Stimulated activated naive CD8-positive, alpha-beta T cell treated with anti-CD3 and anti-CD28 coated beads, Interleukin-15, Interleukin-2, amounts not matched to agents 100 U/mL and 50 U/mL, for 24 hours (primary cell): ENCODE measurements at regions not wholly inside any gene's neighbourhood (a gene's known extent, or its start where the extent isn't known, plus 50 kb on each side); places are given as distances from the start of the nearest gene placed in this dataset.
A peak's percentile ranks its signal among the peaks of the same experiment; 100 is the strongest.

Experiments
- ATAC-seq: fragments of 150-1000 bp; cut with Tn5 transposase; one replicate; pipeline ENCODE4 v1.10.0; 2021
- DNase-seq: peaks from one replicate; pipeline ENCODE4 v3.0.0; 2021

DNA sequence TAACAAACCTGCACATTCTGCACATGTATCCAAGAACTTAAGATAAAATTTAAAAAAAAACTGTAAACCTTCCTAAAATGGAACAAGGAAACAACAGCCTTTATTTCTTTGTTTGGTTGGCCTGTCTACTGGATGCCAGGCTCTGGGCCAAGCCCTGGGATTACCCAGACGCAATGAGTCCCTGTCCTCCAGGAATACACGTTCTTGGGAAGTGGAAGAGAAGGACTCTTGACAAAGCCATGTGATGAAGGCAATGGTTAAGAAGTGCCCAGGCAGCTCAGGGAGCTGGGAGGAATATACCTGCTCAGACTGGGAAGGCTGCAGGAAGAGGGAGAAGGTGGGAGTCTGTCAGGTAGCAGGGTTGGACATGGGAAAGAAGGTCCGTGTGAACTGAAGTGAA is 115.4 kb downstream of the AXIN2 start:
- no peak for ATAC-seq
- DNase-seq, result no peak

DNA sequence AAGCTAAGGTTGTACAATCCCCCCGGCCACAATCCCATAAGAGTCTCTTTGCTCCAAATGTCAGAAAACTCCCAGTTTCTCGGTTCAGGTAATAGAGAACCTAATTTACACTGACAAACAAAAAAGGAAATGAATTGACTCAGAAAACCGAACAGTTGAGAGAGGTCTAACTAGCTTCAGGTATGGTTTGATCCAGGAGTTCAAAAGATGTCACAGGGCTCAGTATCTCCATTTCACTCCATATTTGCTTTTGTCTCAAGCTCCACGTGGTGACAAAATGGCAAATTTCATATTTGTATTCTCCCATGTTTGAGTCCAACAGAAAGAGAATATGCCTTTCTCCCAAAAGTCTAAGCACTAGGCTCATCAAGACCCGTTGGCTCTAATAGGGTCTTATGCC is 117.4 kb downstream of the AXIN2 start:
- no peak for ATAC-seq
- DNase-seq, result no peak

DNA sequence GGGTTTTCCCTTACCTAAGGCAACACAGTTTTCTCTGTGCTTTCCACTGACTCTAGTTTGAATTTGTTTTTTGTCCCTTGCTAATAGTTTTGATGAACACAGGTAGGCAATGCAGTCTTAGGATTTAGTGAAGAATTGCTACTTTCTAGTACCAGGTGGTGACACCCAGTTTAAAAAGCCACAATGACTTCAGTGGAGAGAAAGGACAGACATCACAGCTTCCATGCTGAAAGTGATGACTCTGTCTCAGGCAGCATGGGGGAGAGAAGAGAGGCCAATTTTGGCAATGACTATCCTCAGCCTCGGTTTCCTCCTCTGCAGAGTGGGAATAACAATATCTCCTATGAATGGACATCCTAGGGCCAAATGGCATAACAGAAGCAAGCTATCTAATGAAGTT is 118.8 kb downstream of the AXIN2 start:
- ATAC-seq, result no peak
- DNase-seq, result no peak

DNA sequence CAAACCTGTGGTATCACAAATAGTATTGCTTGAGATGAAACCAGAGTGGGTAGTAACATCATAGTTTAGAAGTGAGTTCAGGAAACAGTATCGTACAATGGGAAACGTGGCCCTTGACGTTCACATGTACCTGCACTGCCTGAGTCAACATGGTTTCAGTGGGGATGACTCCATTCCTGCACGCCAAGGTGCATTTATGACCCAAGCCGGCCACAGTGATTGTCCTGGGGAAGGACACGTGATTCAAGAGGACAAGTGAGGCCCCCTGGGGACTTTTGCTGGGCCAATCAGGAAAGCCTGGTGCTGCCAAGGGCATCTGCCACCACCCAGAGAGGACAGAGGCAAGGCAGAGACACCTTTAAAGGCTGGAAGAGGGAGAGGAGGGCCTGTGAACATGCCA is 119.2 kb downstream of the AXIN2 start:
- ATAC-seq, result no peak

DNA sequence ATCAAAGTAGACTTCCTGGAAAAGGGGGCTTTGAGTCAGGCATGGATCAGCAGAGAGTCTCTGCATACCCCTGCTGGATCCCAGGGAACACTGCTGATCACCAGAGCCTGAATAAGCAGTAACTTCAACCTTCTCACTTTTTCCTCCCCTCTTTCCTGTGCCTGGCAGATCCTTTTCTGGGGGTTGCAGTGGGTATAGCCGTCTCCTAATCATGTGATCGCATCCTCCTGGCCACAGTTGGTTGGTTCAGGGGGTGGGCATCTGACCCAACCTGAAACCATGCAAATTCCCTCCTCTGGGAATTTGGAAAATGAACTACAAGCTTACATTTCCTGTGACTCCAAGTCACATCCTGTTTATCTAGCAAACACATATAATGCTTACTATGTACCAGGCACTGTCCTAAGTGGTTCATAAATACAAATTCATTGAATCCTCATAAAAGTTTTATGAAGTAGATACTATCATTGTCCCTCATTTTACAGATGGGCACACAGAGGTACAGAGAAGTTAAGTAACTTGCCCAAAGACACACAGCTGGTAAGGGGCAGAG is 120.3 kb downstream of the AXIN2 start:
- ATAC-seq, result no peak
- DNase-seq, result no peak

More for the DNA sequence above, 119.2 kb downstream of the AXIN2 start:
- no peak for DNase-seq

DNA sequence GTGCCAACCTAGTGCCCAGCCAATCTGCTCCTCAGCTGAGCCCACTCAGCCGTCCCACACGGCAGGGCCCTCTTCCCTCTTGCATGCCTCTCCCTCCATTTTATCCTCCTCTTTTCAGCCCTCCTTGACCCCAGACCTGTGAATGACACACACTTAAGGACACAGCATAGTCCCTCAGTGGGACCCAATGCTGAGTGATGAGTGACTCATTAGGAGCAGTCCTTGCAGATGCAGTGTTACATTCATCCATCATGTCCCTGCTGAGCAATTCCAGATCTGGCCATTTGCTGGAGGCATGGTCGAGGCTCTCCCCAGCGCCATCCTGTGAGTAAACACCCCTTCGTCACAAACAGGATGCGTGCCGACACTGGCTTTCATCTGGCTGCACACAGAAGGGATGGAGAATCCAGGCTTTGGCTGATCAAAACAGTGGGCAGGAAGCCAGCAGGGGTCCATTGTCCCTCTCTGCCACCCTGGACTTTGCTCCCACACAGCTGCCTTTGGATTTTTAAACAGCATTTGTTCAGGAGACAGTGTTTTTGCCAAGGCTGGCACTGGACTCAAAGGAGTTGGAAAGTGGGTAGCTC is 122.6 kb downstream of the AXIN2 start:
- DNase-seq (no peak), ATAC-seq (no peak)

DNA sequence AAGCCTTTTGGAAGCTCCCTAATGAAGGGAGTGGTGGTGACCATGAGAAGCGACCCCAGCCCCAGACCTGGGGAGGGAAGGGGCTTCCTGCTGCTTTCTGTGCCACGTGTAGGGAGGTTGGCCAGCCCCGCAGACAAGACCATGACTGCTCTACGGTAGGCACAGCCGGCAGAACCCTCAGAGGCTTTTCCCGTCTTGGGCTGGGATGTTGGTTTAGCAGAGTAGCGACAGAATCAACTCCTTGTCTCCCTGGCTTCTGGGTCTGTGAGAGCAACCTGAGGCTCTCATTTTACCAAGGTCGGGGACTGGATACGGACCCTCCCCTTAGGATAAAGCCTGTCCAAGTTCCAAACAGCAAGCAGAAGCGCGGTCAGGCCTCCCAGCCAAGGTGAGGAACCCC is 123.3 kb downstream of the AXIN2 start:
- ATAC-seq, result no peak
- no peak for DNase-seq

DNA sequence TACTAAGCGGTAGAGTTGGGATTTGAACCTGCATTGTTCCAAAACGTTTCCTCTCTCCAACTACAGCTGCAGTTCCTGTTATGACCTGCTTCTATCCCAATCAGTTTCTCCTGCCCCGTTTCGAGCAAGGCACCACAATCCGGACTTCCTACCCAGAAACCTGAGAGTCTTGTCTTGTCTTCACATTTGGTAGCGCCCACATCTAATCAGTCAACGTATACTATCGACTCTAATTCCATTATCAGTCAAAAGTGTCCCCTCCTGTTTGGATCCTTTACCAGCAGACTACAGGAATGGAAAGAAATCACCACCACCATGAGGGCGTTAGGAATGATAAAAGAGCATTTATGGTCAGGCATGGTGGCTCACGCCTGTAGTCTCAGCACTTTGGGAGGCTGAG is 124.6 kb downstream of the AXIN2 start:
- ATAC-seq (no peak), DNase-seq (no peak)

DNA sequence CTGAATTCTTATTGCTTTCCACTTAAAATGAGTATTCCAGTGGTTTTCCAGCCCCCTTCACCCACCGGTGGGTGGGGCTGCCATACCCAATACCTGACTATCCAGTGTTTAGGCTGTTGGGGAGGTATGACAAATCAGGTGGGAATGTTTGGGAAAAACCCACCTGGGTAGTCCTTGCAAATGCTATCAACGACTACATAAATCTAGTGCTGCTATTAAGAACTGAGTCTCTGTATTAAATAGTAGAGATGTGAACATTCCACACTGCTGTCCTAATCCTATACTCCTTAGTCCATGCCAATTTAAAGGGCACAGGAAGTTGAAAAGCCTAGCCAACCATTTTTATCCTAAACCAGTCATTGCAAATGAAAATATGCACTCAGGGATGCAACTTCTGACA is 126.6 kb downstream of the AXIN2 start:
- no peak for ATAC-seq
- no peak for DNase-seq

DNA sequence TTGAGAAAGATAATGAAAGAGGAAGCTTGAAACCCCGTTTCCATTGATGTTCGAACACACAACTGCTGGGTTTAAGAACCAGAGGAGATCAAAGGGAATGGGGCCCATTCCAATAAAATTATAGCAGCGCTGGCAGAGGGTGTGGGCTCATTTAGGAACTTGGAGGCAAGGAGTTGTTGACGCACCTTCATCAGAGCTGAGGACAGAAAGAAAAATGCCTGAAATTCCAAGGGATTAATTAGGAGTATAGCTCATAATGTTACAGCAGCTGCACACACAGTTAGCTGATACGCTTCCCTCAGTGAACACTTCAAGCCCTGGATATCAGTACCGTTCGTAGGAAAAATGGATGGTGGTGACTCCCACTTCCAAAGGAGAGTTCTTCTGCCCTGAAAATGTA is 127.2 kb downstream of the AXIN2 start:
- DNase-seq, result no peak
- ATAC-seq, result no peak

DNA sequence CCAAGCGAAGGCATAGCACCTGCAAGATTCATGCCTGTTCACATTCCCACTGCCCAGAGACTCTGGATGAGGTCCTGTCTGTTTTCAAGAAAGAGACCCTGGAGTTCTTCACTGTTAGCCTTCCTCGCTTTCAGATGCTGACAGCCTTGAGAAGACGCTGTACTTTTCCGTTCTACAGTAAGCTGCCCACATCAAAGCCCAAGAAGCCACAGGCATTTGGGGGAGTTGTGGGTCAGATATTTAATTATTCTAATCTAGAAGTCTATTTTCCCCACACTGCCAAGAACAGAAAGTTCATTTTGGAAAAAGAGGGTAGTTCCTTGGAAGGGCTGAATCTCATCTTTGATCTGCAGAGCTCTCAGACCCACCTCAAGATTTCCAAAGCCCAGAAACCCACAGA is 127.9 kb downstream of the AXIN2 start:
- peak; percentile 25 for DNase-seq
- peak; percentile 46 for ATAC-seq

DNA sequence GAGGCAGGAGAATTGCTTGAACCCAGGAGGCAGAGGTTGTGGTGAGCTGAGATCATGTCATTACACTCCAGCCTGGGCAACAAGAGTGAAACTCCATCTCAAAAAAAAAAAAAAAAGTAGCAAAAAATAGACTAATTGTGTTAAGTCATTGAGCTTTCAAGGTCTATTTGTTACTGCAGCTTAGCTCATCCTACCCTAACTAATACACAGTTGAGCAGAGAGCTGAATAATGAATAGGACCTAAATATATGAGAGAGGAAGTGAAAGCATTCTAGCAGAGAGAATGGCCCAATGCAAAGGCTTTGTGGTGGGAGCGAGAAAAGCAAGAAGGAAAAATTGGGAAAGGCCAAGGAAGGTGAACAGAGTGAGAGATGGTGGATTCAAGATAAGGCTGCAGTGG is 128.3 kb downstream of the AXIN2 start:
- no peak for DNase-seq
- no peak for ATAC-seq

DNA sequence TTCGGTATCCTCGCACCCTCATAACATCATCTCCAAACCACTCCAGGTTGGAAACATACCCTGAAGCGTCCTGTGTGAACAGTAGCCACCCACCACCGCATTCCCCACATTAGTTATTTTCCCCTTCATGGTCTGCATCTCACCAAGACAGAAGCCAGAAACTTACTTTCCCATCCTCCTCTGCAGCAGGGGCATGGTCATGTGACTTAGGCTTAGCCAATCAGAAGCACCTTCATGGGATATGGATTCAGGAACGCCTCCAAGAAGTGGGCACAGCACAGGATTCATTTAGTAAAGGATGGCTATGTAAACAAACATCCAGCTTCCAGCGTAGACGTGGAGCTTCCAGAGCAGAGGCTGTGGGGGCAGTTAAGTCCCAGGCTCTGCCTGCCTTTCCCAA is 130.3 kb downstream of the AXIN2 start:
- DNase-seq (no peak), ATAC-seq (no peak)

DNA sequence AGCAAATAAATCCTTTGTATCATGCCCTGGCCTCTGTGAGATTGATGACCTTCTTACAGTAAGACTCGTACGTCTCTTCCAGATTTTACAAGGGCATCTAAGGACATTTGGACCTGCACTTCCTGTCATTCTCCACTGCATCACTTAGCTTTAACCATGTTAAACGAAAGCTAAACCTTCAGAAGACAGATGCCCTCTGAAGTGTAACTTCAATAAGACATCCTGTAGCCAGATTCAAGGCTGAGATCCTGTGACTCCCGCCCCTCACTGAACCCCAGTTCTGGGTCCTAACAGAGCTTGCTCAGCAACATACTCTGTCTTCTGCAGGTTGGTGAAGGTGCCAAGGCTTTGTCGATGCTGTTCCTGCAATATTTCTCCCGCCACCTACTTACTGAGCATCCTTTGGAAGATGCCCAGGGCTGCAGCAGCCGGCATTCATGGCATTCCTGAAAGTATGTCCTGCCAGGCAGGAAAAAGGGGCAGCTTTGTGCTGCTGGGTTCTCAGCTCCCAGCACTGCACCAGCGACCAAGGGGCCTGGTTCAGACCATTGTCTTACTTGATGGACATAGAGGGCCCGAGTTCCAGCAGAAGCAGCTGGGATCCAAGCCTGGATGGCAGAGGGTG is 131.1 kb downstream of the AXIN2 start:
- DNase-seq (no peak), ATAC-seq (no peak)

DNA sequence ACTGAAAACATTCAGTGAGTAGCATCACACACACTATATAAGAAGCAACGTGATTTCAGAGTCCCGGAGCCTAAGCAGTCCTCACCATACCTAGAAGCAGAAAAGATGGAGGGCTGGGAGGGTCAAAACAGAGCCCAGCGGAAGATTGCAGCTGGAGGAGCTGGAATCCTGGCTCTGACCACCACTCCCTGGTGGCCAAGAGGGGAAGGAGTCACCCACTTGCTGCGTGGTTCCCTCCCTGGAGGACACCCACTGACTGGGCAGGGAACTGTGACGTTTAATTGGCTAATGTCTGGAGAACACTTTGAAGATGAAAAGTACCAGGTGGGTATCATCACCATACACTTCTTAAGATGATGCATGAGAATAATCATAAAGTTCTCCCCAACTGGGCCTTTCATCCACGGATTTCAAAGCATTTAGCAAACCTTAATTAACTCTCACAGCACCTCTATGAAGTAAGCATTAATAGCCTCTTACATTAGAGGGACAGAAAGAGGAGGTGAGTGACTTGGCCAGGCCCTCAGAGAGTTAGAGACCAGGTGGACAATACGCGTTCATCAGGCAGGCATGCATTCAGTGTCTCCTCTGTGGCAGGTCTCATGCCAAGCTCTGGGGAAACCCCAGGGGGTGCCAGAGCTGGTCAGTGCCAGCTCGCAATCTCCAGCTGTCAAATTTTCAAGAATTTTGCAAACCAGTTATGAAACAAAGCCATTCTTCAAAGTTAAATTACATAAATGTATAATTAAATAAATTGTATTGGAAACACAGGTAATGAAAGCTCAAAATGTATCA is 137.9 kb downstream of the AXIN2 start:
- DNase-seq (no peak), ATAC-seq (no peak)

DNA sequence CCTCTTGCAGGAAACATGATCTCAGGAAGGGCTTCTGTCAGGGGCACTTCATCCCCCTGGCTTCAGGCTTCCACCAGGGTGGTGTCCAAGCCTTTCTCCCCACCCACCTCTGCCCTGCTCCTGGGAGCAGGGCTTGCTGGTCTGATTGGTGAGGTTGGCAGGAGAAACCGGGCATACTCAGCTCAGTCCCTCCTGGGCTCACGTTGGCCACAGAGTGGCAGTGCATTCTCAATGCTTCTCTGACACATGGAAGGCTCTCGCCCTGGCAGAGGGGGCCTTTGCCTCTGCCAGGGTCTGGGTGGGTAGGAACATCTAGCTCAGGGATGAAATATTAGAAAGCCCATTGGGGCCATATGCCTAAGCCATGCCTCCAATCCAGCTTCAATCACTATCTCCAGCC is 142.8 kb downstream of the AXIN2 start:
- ATAC-seq (no peak), DNase-seq (no peak)

DNA sequence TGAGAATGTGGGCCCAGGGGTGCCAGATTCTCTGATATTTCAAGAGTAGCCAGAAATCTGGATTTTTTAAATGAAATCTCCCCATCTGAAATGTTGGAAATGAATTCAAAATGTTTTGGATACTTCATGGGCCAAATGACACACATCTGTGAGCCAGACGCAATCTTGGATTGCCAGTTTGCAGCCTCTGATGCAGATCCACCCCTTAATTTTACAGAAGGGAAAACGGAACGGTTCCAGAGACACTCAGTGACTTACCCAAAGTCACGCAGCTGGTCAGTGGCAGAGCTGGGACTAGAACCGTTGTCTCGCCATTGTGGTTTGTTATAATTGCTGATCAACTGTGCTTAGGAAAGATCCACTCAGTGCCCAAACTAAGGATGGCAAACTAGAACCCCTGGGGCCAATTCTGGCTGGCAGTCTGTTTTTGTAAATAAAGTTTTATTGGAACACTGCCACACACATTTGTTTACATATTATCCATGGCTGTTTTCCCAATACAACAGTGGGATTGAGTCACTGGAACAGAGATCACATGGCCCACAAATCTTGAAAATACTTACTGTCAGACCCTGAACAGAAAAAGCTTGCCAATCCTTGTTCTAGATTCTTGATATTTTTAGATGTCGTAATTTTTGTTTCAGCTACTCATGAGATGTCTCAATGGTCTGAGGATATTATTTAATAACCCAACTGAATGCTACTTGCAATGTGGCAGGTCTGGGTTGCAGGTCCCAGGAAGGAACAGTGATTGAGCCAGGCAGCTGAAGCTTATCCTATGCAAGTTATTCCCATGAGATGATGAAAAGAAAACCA is 143.8 kb downstream of the AXIN2 start:
- ATAC-seq, result no peak
- no peak for DNase-seq

DNA sequence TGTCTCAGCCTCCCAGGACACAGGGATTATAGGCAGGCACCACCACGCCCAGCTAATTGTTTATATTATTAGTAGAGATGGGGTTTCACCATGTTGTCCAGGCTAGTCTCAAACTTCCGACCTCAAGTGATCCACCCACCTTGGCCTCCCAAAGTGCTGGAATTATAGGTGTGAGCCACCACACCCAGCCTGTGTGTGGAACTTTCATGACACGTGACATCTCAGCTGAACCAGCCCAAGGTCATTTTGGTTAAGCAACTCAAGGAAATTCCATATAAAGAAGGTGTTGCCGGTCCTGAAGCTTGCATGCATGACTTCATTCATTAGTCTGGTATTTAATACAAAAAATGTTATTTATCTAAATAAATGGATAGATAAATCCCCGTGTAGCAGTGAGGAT is 145.5 kb downstream of the AXIN2 start:
- no peak for ATAC-seq
- DNase-seq, result no peak

DNA sequence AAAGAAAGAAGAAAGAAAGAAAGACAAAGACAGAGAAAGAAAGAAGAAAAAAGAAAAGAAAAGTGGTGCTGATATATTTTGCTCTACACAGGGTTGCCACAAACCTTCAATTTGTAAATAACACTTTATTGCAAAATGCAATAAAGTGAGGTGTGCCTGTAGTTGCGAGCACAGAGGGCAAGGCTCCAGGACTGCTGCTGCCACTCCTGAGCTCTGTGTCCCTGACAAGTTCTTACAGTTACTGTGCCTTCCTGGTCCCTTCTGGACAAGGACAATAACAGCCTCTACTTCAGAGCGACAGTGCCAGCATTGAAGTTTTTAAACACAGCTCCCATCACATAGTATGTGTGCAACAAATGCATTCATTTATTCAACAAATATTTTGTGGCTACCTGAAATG is 148.1 kb downstream of the AXIN2 start:
- ATAC-seq (no peak), DNase-seq (no peak)

DNA sequence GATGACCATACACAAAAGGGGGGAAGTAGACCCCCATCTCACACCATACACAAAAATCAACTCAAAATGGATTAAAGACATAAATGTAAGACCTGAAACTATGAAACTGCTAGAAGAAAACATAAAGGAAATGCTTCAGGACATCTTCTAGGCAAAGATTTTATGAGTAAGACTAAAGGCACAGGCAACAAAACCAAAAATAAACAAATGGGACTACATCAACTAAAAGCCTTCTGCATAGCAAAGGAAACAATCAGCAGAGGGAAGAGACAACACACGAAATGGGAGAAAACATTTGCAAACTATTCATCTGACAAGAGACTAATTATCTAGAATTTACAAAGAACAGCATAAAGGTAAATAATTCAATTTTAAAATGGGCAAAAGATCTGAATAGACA is 152.1 kb downstream of the AXIN2 start:
- no peak for ATAC-seq
- DNase-seq, result no peak

DNA sequence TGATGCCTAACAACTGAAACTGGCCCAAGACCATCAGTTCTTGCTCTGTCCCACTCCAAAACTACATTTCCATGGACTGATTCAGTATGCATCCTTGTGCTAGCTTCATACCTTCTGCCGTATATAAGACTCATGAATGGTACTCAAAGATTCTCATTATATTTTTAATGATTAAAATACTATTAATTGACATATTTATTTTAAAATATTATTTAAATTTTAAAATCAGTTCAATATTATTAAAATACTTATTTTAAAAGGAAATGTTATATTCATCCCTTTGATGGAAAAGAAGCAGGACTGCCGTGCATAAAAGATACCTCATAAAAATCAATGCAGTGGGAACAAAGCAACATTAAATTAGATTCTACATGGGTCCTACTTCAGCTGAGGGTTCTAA is 153.4 kb downstream of the AXIN2 start:
- DNase-seq (no peak), ATAC-seq (no peak)

DNA sequence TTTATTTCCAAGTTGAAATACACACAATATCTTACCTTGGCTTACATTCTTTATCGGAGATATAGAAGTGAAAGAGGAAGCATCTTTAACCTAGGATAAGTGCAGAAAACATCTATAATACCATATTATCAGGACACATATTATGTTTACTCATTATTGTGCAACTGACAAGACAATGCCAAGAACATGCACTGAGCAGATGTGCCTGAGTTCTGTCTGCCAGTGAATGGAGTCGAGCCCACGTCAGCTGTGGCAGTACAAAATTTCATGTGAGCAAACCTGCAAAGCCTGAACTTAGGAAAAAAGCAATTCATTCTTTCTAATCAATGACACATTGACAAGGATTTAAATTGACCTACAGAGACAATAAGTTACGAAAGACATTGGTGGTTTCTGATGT is 154.4 kb downstream of the AXIN2 start:
- ATAC-seq (no peak), DNase-seq (no peak)

DNA sequence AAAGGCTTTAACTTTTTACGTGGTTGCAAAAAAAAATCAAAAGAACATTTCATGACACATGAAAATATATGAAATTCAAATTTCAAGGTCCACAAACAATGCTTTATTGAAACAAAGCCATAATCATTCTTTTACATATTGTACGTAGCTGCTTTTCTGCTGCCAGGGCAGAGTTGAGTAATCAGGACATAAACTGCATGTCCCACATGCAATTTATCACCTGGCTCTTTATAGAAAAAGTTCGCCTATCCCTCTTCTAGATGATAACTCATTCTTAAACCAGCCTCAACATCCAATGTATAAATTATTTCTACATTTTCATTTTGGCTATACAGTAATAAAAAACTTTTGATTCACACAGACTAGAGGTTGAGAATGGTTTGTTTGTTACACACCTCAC is 154.9 kb downstream of the AXIN2 start:
- ATAC-seq (no peak), DNase-seq (no peak)
